Left lobe of liver (tissue), 2 donors: ENCODE measurements at regions not wholly inside any gene's neighbourhood (a gene's known extent, or its start where the extent isn't known, plus 50 kb on each side); places are given as distances from the start of the nearest gene placed in this dataset.

Experiments
- ATAC-seq: fragments of 200-7000 bp; cut with Tn5 transposase; one replicate; pipeline ENCODE4 v1.9.1; 2020; ENCODE audit warnings: mild to moderate bottlenecking, moderate library complexity
- DNase-seq: peaks from one replicate; pipeline ENCODE4 v3.0.0-alpha.2; 2020; ENCODE audit warnings: low spot score
- donor health status: DM: no; HTN: no; CAD: no; lungs with moderate emphysema.
- donor health status: DM: no; HTN: yes; CAD: no.

DNA sequence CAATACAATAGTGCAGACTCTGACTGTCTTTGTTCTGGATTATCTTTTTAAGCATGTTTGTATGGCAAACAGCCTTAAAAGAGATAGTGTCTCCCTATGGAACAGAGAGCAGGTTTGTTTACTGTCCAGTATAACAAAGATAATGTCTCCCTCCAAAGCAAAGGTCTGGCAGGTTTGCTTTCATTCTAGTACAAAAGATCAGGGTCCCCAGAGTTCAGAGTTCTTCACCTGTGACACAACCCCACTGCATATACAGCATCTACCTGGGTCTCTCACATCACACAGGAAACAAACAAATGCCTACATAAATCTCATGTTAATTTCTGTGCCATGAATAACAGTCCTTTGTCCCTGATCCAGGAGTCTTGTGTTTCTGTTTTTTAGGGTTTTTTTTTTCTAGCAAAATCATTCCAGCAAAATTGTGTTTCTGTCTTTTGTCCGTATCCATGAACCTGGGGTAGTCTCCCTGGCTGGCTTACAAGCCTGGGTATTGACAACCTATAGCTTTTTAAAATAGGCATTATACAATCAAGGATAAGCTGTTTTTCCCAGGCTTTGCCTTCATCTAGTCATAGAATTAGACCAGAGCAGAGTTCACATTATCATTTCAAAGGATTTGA lies 89.4 kb upstream of the PTBP2 start:
- ATAC-seq = no peak
- DNase-seq = no peak

DNA sequence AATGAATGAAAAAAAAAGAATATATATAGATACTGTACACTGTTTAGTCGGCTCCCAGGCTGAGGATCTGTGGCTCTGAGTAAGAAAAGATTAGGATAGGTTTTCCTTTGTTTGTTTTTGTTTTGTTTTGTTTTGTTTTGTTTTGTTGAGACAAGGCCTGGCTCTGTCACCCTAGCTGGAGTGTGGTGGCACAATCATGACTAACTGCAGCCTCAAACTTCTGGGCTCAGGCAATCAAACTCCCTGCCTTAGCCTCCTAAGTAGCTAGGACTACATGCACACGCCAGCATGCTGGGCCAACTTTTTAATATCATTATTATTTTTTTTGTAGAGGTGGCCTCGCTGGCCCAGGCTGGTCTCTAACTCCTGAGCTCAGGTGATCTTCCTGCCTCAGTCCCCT lies 87.9 kb upstream of the PTBP2 start:
- no peak for DNase-seq

DNA sequence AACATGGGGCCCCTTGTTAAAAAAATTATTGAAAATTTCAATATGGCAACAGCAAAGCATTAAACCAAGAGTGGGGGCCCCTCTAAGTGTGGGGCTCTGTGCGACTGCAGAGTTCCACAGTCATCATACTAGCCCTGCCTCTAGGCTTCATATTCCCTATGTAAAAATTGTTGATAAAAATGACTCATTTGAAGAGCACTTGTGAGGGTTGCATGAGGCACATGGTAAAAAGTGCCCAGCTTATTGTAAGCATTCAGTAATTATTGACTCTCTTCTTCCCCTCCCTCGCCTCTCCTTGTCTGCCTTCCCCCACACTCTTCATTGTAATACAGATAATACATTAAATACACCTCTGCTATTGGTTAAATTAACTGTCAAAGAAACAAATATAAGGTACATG lies 86.7 kb upstream of the PTBP2 start:
- no peak for DNase-seq
- no peak for ATAC-seq

More for the DNA sequence above, 87.9 kb upstream of the PTBP2 start:
- no peak for ATAC-seq

DNA sequence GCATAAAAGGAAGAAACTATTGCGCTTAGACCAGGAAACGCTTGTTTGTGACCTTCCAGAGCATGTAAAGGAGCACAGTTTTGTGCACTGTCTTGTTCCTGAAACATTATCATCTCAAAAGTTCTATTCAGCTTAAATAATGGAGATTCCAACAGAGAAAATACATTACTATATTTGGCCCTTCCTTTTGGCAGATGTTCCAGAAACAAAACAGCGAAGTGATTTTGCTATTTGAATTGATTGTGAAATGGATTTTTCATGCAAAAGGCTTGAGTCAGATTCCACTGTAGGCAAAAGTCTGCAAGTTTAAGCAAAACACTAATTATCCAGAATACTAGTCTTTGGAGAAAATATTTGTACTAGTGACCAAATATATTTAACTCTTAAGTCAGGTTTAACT lies 80.3 kb upstream of the PTBP2 start:
- no peak for DNase-seq

DNA sequence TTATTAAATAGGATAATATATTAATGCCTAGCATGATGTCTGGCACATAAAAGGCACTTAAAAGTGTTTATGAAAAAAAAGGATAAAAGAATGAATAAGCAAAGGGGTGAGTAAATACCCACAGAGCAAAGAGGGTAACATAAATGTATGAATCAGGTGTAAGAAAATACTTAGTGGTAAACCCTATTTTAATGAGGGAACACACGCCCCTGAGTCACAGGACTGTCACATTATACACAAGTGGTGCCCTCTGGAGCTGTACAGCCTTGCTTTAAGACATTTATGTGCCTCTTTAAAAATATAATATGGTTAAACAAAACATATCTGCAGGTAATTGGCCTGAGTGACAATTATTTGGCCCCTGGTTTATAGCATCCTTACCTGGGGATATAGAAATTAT lies 78.1 kb upstream of the PTBP2 start:
- no peak for ATAC-seq

More for the DNA sequence above, 80.3 kb upstream of the PTBP2 start:
- ATAC-seq = no peak

DNA sequence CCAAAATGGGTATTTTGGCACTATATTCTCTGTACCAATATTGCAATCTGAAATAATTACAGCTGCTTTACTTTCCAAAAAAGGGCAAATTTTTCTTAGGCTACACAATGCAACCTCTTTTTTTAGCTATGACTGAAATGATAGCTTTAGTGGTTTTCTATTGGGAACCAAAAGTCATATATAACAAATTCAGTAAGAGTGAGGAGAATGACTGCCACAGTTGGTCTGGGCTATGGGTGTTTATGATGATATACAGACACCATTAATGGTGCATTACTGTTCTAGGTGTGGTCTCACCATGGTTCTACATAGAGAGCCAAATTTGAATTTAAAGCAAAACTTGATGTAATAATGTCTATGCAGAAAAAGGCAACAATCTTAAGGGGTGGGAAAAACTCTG lies 72.3 kb upstream of the PTBP2 start:
- DNase-seq = no peak
- ATAC-seq = no peak

More for the DNA sequence above, 78.1 kb upstream of the PTBP2 start:
- no peak for DNase-seq

DNA sequence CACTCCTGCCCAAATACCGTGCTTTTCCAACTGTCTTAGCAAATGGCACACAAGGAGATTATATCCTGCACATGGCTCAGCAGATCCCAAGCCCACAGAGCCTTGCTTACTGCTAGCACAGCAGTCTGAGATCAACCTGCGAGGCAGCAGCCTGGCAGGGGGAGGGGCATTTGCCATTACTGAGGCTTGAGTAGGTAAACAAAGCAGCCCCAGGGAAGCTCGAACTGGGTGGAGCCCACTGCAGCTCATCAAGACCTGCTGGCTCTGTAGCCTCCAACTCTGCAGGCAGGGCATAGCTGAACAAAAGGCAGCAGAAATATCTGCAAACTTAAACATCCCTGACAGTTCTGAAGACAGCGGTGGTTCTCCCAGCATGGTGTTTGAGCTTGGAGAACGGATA lies 70.1 kb upstream of the PTBP2 start:
- ATAC-seq = no peak
- no peak for DNase-seq

DNA sequence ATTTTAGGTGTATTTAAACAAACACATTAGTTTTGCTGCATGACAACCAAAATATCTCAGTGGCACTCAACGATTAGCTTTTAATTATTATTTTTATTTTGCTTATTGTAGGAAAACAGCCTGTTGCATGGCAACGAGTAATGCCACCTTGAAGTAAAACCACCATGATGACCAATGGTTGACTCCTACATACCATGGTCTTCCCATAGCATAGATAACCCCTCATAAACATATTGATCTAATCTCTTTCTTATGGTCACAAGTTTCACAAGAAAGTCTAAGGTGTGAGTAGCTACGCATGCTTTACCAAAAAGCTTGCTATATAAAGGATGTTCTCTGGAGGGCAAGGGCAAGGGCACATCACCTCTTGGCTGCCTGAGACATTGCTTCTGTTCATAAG lies 61.5 kb upstream of the PTBP2 start:
- DNase-seq (no peak), ATAC-seq (no peak)

DNA sequence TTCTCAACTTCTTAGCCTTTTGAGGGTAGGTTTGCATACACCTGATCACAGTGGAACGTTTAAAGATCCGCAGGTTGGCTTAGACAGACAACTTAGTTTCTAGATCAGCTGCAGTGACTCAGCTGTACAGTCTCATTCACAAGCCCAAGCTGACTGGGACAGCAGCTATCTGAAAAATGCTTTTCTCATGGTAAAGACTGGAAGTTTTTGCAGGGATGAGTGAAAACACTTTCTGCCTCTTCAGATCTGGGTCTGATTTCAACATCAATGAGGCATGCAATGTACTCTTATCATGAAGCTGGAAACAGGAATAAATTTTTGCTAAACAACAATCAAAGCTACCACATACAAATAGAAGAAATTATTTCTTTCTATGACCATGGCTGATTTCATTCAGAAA lies 61.1 kb upstream of the PTBP2 start:
- ATAC-seq (no peak), DNase-seq (no peak)
